ENCODE measurements at regions not wholly inside any gene's neighbourhood (a gene's known extent, or its start where the extent isn't known, plus 50 kb on each side); places are given as distances from the start of the nearest gene placed in this dataset.

DNA sequence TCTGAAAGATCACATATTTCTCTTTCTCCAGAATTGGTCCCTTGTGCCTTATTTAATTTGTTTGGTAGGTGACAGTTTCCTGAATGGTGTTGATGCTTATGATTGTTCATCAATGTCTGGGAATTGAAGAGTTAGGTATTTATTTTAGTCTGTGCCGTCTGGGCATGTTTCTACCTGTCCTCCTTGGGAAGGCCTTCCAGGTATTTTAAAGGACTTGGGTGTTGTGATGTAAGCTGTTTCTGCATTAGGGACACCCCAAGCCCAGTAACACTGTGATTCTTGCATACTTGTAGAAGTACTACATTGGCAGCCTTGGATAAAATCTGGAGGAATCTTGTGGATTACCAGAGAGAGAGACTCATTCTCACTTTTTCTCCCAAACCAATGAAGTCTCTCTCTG, 120.8 kb upstream of the CXXC4 start:
- DNase-seq, result no peak
- no peaks in the 10 kb centered on the region for H3K36me3 ChIP-seq (replicated peaks in 1 of 2; ENCODE audit: control insufficient read depth in 1 of 2, insufficient read depth in 2 of 2, low read length in 2 of 2)
- no peaks in the 10 kb centered on the region for H3K4me1 ChIP-seq (ENCODE audit: control insufficient read depth in 1 of 2, insufficient read depth in 2 of 2, low read length in 2 of 2)
- Mint-ChIP-seq H3K27ac (no peak overlapping the region), H3K9me3 (peaks cover 4 to 15% (median 6%) of the 10 kb centered on the region in 7 donors), H3K27me3 (ENCODE audit: low read depth in 3 of 3) (no peaks in the 10 kb centered on the region), H3K36me3 (no peaks in the 10 kb centered on the region), H3K4me3 (no peak overlapping the region), H3K4me1 (no peaks in the 10 kb centered on the region)
- no CpG with 5 or more reads among the region's 1 CpG for whole genome bisulfite sequencing (ENCODE audit: insufficient coverage)
- TF ChIP-seq, protein P1, sequence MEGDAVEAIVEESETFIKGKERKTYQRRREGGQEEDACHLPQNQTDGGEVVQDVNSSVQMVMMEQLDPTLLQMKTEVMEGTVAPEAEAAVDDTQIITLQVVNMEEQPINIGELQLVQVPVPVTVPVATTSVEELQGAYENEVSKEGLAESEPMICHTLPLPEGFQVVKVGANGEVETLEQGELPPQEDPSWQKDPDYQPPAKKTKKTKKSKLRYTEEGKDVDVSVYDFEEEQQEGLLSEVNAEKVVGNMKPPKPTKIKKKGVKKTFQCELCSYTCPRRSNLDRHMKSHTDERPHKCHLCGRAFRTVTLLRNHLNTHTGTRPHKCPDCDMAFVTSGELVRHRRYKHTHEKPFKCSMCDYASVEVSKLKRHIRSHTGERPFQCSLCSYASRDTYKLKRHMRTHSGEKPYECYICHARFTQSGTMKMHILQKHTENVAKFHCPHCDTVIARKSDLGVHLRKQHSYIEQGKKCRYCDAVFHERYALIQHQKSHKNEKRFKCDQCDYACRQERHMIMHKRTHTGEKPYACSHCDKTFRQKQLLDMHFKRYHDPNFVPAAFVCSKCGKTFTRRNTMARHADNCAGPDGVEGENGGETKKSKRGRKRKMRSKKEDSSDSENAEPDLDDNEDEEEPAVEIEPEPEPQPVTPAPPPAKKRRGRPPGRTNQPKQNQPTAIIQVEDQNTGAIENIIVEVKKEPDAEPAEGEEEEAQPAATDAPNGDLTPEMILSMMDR (IDR thresholded peaks at IDR 0.05), result no peak
- no peak overlapping the region for H3K4me3 ChIP-seq (replicated peaks in 1 of 3; ENCODE audit: low read depth in 2 of 3, low read length in 3 of 3)
- intact Hi-C loops (cut with micrococcal nuclease), result no loop called here
- no peak overlapping the region for H3K4me2 ChIP-seq (replicated peaks; ENCODE audit: extremely low read depth, low read length, poor library complexity, severe bottlenecking)
- H3K79me2 ChIP-seq (ENCODE audit: insufficient read depth, low read length), result no peaks in the 10 kb centered on the region
- H3K9ac ChIP-seq (ENCODE audit: insufficient read depth, low read length, poor library complexity, severe bottlenecking), result no peak overlapping the region
- H2AFZ ChIP-seq (ENCODE audit: insufficient read depth, low read depth, low read length, poor library complexity, severe bottlenecking), result no peak overlapping the region
- H3K9me3 ChIP-seq (replicated peaks in 1 of 2; ENCODE audit: control insufficient read depth in 1 of 2, insufficient read depth in 1 of 2, low read length in 2 of 2), result peaks cover 8 to 11% of the 10 kb centered on the region in 2 donors
- no peak overlapping the region for H3K27ac ChIP-seq (ENCODE audit: low read depth in 1 of 2, low read length in 2 of 2)
- no peaks in the 10 kb centered on the region for H4K20me1 ChIP-seq (ENCODE audit: insufficient read depth, low read length)
- no peaks in the 10 kb centered on the region for H3K27me3 ChIP-seq (ENCODE audit: control insufficient read depth in 2 of 2, insufficient read depth in 2 of 2, low read length in 2 of 2)

DNA sequence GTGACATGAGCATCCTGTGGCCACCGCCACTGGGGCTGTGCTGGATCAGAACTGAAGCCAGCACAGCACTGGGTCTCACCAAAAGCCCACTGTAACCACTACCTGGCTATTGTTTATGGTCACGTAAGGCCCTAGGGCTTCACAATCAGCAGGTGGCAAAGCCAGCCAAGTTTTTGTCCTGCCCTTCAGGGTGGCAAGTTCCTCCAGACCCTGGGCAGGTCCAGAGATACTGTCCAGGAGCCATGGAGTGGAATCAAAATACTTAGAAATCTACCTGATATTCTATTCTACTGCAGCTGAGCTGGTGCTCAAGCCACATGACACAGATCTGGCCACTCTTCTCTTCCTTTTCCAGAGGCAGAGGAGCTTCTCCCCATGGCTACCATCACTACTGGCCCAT, 121.2 kb upstream of the CXXC4 start:
- Histone ChIP-seq H3K79me2 (ENCODE audit: insufficient read depth, low read length) (no peaks in the 10 kb centered on the region), H3K9ac (ENCODE audit: insufficient read depth, low read length, poor library complexity, severe bottlenecking) (no peak overlapping the region), H3K4me1 (ENCODE audit: control insufficient read depth in 1 of 2, insufficient read depth in 2 of 2, low read length in 2 of 2) (no peaks in the 10 kb centered on the region), H2AFZ (ENCODE audit: insufficient read depth, low read depth, low read length, poor library complexity, severe bottlenecking) (no peak overlapping the region), H3K27ac (ENCODE audit: low read depth in 1 of 2, low read length in 2 of 2) (no peak overlapping the region), H3K4me3 (replicated peaks in 1 of 3; ENCODE audit: low read depth in 2 of 3, low read length in 3 of 3) (no peak overlapping the region), H3K36me3 (replicated peaks in 1 of 2; ENCODE audit: control insufficient read depth in 1 of 2, insufficient read depth in 2 of 2, low read length in 2 of 2) (no peaks in the 10 kb centered on the region), H3K9me3 (replicated peaks in 1 of 2; ENCODE audit: control insufficient read depth in 1 of 2, insufficient read depth in 1 of 2, low read length in 2 of 2) (peaks cover 8 to 13% of the 10 kb centered on the region in 2 donors), H3K27me3 (ENCODE audit: control insufficient read depth in 2 of 2, insufficient read depth in 2 of 2, low read length in 2 of 2) (no peaks in the 10 kb centered on the region), H4K20me1 (ENCODE audit: insufficient read depth, low read length) (no peaks in the 10 kb centered on the region), H3K4me2 (replicated peaks; ENCODE audit: extremely low read depth, low read length, poor library complexity, severe bottlenecking) (no peak overlapping the region)
- no peak for DNase-seq
- H3K36me3 Mint-ChIP-seq, result no peaks in the 10 kb centered on the region
- H3K27me3 Mint-ChIP-seq (ENCODE audit: low read depth in 3 of 3), result no peaks in the 10 kb centered on the region
- H3K4me1 Mint-ChIP-seq, result no peaks in the 10 kb centered on the region
- H3K4me3 Mint-ChIP-seq, result no peak overlapping the region
- intact Hi-C loops (cut with micrococcal nuclease), result no loop called here
- 100% methylated on average over 1 of the region's 2 CpGs for WGBS (ENCODE audit: insufficient coverage)
- peaks cover 4 to 17% (median 8%) of the 10 kb centered on the region in 7 donors for H3K9me3 Mint-ChIP-seq
- TF ChIP-seq, protein P1 (IDR thresholded peaks at IDR 0.05), result no peak
- H3K27ac Mint-ChIP-seq, result no peak overlapping the region
